IMR-90 (cell line): ENCODE measurements at regions not wholly inside any gene's neighbourhood (a gene's known extent, or its start where the extent isn't known, plus 50 kb on each side); places are given as distances from the start of the nearest gene placed in this dataset.

Source experiments
- BHLHE40 ChIP-seq: fragments of 150-350 bp; IDR thresholded peaks from 2 replicates; pipeline ENCODE4 v1.6.1; 2016; ENCODE audit warnings: mild to moderate bottlenecking, low read depth, low read length
- MAZ ChIP-seq: IDR thresholded peaks from 2 replicates; pipeline ENCODE4 v1.6.1; 2012; ENCODE audit warnings: low read depth, mild to moderate bottlenecking, low read length, improper control_type of control experiment, moderate library complexity, borderline replicate concordance
- POLR2A ChIP-seq: IDR thresholded peaks from 2 replicates; pipeline ENCODE4 v1.6.1; 2012; ENCODE audit warnings: mild to moderate bottlenecking, low read depth, low read length
- TF ChIP-seq, protein P1 (sequence below): conservative IDR thresholded peaks from 2 replicates; pipeline ENCODE4 v1.5.1; 2012; ENCODE audit warnings: mild to moderate bottlenecking, low read depth, low read length, improper control_type of control experiment

DNA sequence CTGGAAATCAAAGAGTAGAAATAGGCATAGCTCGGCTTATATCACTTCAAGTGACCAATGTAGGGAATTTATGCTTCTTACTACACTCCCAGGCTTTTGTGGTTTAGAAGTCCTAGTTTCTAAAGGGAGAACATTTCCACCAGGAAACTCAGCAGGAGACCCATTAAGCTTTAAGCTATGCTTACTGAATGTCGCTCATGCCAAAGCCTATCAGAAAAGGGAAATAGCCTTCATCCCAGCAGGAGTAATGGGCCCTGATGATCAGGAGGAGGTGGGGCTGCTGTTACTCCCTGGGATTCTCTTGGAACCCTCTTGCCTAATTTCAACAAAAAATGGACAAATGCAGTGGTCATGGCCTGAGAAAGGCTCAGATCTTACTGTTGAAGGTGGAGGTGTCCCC, 54.5 kb upstream of the SEMA6A start:
- TF ChIP-seq BHLHE40 (no peak), MAZ (no peak), POLR2A (no peak)
- TF ChIP-seq, protein P1, sequence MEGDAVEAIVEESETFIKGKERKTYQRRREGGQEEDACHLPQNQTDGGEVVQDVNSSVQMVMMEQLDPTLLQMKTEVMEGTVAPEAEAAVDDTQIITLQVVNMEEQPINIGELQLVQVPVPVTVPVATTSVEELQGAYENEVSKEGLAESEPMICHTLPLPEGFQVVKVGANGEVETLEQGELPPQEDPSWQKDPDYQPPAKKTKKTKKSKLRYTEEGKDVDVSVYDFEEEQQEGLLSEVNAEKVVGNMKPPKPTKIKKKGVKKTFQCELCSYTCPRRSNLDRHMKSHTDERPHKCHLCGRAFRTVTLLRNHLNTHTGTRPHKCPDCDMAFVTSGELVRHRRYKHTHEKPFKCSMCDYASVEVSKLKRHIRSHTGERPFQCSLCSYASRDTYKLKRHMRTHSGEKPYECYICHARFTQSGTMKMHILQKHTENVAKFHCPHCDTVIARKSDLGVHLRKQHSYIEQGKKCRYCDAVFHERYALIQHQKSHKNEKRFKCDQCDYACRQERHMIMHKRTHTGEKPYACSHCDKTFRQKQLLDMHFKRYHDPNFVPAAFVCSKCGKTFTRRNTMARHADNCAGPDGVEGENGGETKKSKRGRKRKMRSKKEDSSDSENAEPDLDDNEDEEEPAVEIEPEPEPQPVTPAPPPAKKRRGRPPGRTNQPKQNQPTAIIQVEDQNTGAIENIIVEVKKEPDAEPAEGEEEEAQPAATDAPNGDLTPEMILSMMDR = no peak
